ENCODE measurements at regions not wholly inside any gene's neighbourhood (a gene's known extent, or its start where the extent isn't known, plus 50 kb on each side); places are given as distances from the start of the nearest gene placed in this dataset.

DNA sequence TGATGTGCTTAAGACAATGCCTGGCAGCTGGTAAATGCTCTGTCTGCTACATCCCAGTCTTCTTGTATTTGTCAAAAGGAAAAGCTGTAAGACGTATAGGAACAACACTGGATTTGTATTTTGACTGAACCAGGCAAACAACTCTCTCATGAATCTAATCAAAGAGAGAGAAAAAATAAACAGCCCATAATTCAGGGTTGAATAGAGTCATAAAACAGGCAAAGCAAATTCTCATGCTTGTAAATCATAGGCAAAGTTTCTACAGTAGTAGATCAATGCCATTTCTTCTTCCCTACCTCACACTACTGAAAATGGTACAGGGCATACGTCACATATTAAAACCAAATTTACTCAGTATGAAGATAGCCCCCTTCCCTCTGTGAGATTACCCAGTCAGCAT, 166.3 kb downstream of the SKIDA1 start:
- TF ChIP-seq CTCF (IDR thresholded peaks at IDR 0.05) (no peak), POLR2A (IDR thresholded peaks at IDR 0.05) (no peak)

Measured in Peyer's patch (tissue), 4 donors.